HG02763 (cell line): ENCODE measurements at regions not wholly inside any gene's neighbourhood (a gene's known extent, or its start where the extent isn't known, plus 50 kb on each side); places are given as distances from the start of the nearest gene placed in this dataset.
"Not testable (repeated sequence)": the region's sequence is repeated elsewhere in the genome, so short reads cannot be mapped to it uniquely, and the experiment has no call there.

Experiments
- ATAC-seq: cut with Tn5 transposase; IDR thresholded peaks from one replicate; pipeline ENCODE4 v1.9.1; 2021; ENCODE audit warnings: mild to moderate bottlenecking, moderate library complexity; ENCODE audit not compliant: unreplicated experiment

DNA sequence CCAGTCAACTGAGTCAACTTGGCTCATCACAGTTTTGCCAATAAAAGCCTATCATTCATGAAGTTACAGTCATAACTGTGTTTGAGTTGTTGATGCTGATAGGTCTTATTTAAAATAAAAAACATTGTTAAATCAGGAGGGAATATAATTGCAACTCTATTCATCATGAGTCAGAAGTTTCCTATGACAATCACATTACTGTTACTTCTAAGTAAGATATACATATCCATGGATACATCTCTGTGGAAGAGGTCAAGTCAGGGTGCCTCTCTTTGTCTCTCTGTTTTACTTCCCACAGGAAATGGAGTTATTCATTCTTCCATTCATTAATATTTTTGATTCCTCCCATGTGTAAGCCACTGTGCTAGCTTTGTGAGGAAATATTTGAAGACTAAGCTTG lies 2015.4 kb upstream of the WWC1 start:
- no peak for ATAC-seq

DNA sequence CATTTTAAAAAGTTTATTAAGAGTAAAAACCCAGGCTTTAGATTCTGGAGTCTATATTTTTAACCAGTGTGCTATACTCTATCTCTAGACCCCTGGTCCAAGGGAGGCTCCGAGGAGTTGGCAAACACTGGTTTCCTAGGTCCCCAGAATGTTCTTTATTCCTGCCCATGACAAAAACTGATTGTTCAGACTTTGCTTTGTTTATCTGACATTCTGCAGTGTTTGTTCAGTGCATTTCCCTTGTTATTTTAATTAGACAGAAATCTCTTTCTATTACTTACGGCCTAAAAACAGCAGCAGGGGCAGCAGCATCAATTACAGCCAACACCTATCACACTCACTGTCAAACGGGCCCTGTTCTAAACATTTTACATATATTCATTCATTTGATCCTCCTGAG lies 2011.6 kb upstream of the WWC1 start:
- no peak for ATAC-seq

DNA sequence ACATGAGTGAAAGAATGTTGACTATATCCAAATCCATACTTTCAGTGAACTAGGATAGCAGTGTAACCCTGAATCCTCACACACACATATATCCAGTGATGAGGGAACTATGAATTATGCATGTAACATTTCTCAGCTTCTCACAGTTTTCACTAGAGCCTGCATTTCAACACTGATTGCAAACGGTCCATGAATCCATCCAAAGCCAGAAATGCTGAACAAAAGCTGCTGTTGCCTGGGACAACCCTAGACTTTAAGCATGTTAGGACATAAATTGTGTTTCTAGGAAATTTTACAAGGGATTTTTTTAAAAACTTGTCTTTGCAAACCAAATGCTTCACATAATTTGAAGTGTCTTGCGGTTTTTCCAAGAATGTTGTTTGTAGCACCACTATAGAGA lies 2010.0 kb upstream of the WWC1 start:
- no peak for ATAC-seq

- no peak for ATAC-seq
These were observed 2008.5 kb upstream of the WWC1 start for GRCh38 chr5:166282939-166283338.

DNA sequence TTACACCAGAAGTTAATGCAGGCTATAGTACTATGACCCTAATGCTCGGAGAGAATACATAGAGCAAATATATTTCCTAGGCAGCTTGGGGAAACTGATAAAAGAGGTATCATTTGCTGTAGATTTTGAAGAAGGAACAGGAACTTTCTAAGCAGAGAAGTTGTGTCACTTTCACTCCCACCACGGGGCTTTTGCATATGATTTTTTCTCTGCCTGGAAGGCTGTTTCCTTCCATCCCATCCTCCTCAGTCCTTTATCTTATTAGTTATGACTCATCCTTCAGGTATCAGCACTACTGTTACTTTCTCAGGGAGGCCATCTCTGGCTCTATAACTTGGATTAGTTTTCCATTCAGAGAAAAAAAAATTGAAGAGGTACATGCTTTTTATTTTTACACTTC lies 2006.1 kb upstream of the WWC1 start:
- ATAC-seq = no peak

DNA sequence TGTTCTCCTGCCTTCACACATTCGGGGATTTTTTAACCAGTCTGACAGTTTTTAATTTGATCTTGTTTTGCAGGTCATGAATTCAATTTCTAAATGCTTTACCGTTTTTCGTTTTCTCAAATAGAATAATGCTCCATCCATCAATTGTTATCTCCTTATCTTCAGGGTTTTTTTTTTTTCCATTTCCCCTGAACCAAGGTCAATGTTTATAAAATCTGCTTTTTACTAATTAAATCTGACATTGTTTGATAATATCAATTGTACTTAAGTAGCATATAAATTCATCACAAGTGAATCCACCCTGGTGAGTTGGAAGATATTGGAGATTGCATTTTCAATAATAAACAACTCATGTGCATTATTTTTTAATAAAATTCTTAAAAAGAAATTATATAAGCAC lies 2004.6 kb upstream of the WWC1 start:
- ATAC-seq = no peak

DNA sequence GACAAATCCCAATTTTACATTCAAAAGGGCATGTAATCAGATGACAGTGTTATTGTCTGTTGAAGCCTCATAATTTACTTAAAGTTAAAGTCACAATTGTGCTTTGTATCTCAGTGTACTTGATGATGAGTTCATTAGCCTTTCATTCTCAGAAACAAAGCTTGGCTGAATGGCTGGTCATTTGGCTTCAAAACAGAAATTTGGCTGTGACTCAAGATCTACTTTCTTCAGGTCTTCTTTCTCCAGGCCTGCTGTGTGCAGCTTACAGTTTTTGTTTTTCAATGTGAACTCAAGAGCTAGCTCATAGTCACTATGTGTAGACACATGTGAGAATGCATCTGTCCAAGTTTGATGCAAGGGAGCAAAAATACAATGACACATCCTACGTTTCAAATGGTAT lies 2003.6 kb upstream of the WWC1 start:
- ATAC-seq = no peak

- ATAC-seq = not testable (repeated sequence)
These were observed 1999.6 kb upstream of the WWC1 start for GRCh38 chr5:166291800-166292199.

DNA sequence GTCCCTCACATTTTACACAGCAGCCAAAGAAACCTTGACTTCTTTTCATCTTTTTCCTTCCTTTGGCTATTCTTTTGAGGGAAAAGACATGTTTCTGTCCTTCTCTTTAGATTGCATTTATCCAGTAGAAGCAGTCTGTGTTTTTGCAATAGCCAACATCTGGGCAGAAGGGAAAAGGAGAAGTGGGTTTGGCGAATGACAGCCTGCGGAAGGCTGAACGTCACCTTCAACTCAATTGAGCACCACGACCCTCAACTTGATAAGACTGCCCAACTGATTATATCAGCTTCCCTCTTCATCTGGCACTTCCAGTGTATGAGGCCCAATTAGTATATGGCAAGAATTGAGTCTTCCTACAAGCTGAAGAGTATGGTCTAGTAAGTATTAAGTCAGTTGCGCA lies 1997.6 kb upstream of the WWC1 start:
- ATAC-seq = no peak

- ATAC-seq = no peak
These were observed 1989.3 kb upstream of the WWC1 start for GRCh38 chr5:166302166-166302565.

DNA sequence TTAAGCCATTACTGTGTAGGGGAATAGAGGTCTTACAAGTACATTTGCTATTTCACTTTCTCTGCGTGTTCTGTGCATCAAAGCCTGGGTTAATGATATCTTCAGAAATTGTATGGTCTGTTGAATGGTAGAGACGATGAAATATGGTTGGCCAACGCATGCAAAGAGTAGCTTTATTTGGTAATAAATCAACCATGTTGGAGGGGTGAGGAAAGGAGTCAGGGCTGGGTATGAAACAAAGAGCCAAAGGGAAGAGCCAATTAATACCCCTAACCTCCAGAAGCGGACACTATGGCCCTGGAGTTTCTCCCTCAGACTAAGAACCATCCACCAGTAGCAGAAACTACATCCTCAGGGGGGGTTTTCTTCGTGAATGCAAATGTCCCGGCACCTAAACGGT lies 1974.0 kb upstream of the WWC1 start:
- no peak for ATAC-seq

GRCh38 chr5:166320920-166321480 lies 1970.4 kb upstream of the WWC1 start:
- ATAC-seq = no peak

DNA sequence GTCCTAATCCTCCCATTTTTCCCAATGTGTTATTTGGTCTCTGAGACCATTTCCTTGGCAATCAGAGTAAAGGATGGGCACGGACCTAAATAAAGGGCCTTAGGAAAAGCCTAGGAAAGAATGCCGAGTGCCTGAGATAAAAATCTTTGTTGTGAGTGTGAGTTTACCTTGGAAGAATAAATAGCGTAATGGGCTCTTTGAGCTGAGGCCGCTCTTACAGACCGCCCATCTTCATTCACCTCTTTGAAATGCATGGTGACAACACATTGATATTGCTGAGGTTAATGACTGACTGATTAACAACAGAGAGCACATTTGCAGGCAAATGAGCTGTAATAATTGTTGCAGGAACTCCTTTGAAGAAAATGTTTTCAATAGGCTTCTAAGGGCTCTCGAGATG lies 1967.1 kb upstream of the WWC1 start:
- ATAC-seq = no peak

DNA sequence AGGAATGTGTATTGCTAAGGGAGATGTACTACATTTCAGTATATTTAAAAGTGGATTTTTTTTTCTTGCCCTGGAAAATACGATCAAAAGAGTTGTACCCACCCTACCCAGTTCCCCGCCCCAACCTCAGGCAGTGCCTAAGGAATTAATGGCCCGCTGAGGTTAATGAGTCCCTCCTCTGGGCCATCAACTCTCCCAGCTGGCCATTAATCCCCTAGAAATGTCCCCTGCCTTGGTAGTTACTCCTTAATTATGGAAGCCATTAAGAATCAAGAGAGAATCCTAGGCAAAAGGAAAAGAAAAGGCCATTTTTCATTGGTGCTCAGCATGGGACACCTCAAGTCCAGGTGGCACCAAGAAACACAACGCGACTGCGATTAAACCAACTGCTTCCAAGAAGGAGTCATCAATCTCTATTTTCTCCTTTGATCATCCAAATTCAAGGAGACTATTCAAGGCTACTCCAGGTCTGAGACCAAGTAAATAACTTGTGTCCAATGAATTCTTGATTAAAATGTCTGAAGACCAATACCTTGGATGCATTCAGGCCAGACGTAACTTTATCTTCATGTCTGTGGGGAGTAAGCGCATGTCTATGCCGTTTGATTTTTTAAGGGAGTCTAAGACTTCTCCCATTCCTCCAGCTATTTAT lies 1962.2 kb upstream of the WWC1 start:
- no peak for ATAC-seq

DNA sequence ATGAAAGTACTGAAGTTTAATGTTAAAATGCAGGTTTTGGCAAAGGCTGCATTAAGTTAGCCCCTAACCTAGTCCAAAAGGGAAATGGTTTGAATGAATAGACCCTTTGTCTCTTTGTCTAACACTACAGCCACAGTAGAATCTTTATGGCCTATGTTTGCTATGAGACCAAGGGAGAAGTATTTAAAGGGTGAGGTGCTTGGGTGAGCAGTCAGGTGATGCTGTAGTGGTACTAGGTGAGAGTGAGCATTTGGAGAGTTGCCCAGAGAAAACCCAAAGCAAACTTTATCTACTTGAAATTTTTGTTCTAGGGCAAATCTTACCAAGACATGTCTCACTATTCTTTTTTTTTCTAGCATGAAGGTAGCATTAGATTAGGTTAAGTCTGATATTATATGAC lies 1961.4 kb upstream of the WWC1 start:
- no peak for ATAC-seq

DNA sequence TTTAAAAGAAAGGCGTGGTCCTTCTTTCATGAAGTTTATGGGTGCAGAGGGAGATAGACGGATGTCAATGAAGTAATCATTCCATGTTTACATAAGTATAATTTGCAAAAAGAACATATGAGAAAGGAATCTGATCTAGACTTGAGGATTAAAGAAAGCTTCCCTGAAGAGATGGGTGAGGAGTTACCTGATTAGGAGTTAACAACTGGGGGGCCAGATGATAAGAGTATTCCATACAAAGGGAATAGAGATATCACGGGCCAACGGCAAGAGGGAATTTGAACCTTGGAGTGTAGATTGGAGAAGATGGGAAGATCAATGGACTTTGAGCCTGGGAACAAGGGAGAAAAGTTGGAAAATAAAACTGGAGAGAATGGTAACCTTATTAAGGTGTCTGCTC lies 1959.9 kb upstream of the WWC1 start:
- ATAC-seq = no peak

GRCh38 chr5:166338801-166339200 lies 1952.6 kb upstream of the WWC1 start:
- ATAC-seq = no peak

DNA sequence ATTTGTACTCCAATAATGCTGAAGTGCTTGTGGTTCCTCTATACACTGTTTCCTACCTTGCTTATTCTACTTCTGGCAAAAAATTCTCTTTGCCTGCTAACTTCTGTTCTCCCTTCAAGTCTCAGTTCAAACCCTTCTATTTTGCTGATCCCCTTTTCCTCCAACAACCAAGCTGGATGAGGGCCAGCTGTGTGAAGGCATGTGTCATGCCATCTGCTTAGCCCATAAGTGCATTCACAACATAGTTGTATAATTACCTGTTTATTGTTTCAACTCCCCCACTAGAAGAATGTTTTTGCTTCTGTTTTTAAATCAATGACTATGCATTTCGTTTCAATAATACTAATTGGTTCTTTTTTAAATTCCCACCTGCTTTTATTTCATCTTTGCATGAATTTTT lies 1951.4 kb upstream of the WWC1 start:
- no peak for ATAC-seq

DNA sequence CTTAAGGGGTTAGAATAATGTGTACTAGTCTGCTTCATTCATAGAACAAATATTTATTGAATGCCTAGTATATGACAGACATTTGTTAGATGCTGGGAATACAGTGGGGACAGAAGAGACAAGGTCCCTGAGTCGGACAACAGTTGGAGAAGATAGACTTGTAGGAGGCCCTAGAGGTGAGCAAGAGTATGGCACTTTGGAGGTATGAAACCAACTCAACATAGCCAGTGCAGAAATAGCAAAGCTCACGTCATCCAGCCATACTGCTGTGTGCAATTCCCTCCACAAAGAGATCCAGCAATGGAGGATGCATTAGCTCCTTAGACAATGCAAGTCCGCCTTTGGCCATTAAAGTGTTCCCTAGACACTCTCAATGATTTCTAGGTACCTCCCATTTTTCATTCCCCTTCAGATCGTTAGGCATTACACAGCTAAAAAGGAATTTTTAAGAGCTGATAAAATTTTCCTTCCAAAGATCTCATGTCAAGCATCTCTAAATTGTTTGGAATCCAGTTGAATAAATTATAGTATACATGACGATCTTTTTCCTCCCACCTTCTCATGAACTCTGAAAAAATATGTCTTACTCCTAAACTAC lies 1949.6 kb upstream of the WWC1 start:
- ATAC-seq = no peak

- no peak for ATAC-seq
These were observed 1949.0 kb upstream of the WWC1 start for GRCh38 chr5:166342402-166342801.

GRCh38 chr5:166346726-166347374 lies 1944.6 kb upstream of the WWC1 start:
- no peak for ATAC-seq

DNA sequence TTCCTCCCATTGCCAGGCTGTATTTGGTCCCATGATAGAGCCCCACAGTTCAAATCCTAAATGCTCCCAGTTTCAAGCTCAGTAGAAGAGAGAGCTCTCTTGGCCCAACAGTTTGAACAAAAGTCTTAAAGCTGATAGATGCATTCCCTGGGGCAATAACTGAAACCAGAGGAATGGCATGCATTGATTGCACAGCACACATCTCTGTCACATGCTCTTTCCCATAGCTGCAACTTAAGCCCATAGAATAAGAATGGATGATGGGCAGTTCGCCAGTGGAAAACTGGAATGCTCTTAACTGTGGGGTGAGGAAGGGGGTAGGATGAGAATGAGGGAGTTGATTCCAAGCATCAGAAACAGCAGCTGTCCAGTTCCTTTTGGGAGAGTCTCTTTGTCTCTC lies 1942.4 kb upstream of the WWC1 start:
- ATAC-seq = no peak
